GM19043 (cell line): ENCODE measurements at regions not wholly inside any gene's neighbourhood (a gene's known extent, or its start where the extent isn't known, plus 50 kb on each side); places are given as distances from the start of the nearest gene placed in this dataset.
"Not testable (repeated sequence)": the region's sequence is repeated elsewhere in the genome, so short reads cannot be mapped to it uniquely, and the experiment has no call there.

Source experiments
- ATAC-seq: cut with Tn5 transposase; IDR thresholded peaks from one replicate; pipeline ENCODE4 v1.9.1; 2021; ENCODE audit warnings: low read depth; ENCODE audit not compliant: unreplicated experiment

GRCh38 chr6:144665932-144666450, 380.9 kb downstream of the UTRN start:
- no peak for ATAC-seq

GRCh38 chr6:144666781-144667180, 381.6 kb downstream of the UTRN start:
- no peak for ATAC-seq

GRCh38 chr6:144667532-144668503, 382.7 kb downstream of the UTRN start:
- ATAC-seq, result no peak

GRCh38 chr6:144670259-144670658, 385.1 kb downstream of the UTRN start:
- not testable (repeated sequence) for ATAC-seq

DNA sequence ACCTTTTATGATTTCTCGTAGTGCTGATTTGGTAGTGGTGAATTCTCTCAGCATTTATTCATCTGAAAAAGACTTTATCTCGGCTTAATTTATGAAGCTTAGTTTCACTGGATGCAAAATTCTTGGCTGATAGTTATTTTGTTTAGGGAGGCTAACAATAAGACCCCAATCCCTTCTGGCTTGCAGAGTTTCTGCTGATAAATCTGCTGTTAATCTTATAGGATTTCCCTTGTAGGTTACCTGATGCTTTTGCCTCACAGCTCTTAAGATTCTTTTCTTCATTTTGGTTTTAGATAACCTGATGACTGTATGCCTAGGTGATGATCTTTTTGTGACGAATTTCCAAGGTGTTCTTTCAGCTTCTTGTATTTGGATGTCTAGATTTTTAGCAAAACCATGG, 388.7 kb downstream of the UTRN start:
- ATAC-seq, result no peak

DNA sequence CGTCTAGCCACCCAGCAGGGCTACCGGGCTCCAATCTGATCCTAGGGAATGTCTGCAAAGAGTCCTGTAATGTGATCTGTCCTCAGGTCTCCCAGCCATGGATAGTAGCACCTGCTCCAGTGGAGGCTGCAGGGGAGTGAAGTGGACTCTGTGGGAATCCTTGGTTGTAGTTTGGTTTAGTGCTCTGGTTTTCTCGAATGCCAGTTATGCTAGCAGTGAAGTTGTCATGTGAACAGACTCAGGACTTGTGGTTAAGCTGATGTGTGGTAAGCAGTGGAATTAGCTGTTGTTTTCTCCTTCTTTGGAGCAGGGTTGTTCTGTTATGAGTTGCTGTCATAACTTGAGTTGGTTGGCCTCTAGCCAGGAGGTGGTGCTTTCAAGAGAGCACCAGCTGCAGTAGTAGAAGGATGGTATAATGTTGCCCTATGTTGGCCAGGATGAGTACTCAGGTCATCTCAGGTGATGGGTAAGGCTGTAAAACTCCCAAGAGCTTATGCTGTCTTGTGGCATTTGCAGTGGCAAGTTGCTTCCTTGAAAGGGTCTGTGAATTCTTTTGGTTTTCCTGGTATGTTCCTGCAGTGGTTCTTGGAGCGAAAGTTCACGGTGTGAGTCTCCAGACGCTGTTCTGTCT, 390.2 kb downstream of the UTRN start:
- ATAC-seq, result no peak

DNA sequence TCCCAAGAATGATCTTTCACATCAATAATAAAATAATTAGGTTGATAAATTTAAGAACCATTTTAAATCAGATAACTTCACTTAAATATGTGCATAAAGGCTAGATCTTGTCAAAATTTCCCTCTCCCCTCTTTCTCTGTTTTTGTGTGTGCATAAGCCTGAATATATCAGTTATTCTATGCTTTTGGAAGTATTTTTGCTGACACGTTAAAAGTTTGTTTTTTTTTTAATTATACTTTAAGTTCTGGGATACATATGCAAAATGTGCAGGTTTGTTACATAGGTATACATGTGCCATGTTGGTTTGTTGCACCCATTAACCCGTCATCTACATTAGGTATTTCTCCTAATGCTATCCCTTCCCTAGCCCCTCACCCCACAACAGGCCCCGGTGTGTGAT, 391.2 kb downstream of the UTRN start:
- ATAC-seq, result not testable (repeated sequence)

DNA sequence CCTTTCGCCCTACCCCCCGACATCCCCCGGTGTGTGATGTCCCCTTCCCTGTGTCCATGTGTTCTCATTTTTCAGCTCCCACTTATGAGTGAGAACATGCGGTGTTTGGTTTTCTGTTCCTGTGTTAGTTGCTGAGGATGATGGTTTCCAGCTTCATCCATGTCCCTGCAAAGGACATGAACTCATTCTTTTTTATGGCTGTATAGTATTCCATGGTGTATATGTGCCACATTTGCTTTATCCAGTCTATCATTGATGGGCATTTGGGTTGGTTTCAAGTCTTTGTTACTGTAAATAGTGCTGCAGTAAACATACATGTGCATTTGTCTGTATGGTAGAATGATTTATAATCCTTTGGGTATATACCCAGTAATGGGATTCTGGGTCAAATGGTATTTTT, 392.1 kb downstream of the UTRN start:
- ATAC-seq, result not testable (repeated sequence)

GRCh38 chr6:144678844-144679243, 393.7 kb downstream of the UTRN start:
- no peak for ATAC-seq

DNA sequence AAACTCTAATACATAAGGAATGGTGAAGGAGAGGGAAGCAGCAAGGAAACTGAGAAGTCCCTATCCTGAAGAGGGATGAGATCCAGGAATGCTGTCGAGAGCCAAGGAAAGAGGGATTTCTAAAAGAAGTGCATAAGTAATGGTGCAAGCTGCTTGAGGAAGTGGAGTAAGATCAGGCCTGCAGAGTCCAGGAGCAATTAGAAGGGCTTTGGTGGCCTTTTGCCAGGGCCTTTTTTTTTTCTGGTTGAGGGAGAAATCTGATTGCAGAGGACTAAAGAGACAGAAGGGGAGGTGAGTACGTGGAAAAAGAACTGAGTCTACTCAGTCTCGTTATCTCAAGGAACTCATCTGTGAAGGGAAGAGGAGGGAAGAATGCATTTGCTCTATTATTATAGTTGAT, 396.2 kb downstream of the UTRN start:
- ATAC-seq, result no peak

DNA sequence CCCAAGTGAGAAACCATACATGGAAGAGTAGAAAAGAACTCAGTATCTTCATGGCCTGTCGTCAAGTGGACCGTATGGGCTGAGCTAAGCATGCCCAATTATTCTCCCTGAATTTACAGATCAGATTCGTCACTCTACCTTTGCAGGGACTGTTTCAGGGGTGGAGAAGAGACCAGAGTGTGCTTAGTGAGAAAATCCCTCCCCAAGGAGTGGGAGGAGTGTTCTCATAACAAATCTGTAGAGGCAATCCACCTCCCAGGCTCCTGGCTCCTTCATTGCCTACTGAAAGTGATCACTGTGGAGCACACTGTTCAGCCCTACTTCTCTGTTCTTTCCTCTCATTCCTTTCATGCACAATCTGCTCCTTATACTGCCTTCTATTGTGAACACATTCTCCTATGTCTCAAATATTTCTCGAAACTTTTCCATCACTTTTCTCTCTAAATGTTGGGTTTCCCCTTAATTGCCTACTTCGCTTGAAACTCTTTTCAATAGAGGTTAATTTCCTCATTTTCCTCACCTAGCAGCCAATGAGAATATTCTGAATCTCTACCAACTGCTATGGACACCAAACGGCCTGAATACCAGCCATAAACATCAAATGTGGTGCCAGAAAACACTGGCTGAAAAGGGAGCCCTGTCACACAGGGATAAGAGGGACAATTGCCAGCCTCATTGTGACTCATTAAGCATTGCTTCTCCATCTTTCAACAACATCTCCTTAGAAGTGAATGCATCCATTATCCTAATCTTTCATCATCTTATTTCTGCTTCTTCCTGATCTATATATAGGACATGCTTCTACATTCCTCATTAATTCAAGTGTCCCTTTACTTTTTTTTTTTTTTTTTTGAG, 398.3 kb downstream of the UTRN start:
- no peak for ATAC-seq

DNA sequence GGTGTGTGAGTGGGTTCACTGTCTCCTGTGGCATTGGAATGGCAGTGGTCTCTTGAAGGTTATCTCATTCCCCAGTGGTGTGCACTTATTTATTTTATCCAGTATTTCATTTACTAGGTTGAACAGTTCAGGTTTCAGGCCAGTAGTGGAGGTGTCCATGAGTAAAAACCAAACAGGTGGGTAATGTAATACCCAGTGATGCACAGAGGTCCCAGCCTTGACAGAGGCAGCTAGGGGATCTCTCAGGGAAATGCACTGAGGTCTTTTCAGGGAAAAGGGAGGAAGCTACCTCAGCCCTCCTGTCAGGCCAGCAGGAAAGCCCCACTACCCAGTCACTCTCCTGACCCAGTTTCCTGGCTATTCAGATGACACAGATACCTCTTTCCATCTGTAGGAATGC, 403.6 kb downstream of the UTRN start:
- no peak for ATAC-seq

DNA sequence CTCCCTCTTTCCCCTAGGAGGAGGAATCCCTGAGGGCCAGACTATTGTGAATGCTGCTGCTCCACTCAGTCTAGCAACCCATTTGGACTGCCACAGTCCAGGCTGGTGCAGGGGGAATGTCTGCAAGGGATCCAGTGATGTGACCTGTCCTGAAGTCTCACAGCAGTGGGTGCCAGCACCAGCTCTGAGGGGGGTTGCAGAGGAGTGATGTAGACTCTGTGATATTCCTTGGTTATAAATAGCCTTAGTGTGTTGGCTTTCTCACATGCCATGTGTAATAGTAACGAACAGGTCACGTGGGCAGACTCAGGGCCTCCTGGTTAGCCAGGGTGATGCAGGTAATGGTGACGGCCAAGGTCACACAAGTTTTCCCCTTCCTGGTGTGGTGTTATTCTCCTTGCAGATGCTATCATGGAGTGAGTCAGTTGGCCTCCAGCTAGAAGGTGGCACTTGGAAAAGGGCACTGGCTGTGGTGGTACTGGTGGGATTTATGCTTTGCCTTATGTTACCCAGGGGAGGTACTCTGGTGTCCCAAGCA, 404.4 kb downstream of the UTRN start:
- ATAC-seq, result no peak

DNA sequence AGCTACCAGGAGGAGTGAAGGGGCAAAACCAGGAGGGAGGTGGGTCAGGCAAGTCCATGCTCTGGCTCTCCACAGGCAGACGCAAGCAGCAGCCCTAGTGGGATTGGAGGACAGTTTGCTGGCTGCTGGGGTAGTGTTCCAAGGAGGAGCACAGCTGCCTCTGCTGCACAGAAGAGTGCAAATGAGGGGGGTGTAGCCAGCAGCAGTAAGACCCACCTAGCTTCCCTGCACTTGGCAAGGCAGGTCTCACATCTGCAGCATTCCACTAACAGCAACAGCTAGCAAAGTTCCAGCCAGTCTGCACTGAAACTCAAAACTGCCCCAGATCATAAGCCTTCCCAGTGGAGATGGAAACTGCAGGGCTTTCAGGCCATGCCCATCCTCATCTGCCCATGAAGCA, 405.0 kb downstream of the UTRN start:
- ATAC-seq, result no peak

- ATAC-seq, result no peak
Observed at GRCh38 chr6:144690666-144691065, 405.5 kb downstream of the UTRN start.

GRCh38 chr6:144692050-144692449, 406.9 kb downstream of the UTRN start:
- ATAC-seq, result not testable (repeated sequence)

GRCh38 chr6:144695858-144696533, 410.9 kb downstream of the UTRN start:
- no peak for ATAC-seq

- no peak for ATAC-seq
Observed at GRCh38 chr6:144696610-144697368, 411.7 kb downstream of the UTRN start.

DNA sequence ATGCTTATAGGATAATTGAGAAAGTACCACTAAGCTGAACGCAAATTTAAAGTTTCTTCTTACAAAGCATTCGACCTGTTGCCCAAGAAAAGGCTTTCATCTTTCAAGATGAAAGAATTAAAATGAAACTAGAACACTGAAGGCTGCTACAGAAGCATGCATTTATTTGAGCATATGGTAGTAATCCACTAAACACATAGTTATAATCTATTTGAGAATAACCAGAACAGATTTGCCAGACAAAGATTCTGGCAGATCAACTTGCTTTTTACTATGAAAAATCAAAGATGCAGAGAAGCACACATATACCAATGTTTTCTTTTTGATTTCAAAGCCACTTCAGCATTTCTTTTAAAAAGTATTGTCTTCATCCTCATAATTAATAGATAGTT, 412.2 kb downstream of the UTRN start:
- no peak for ATAC-seq
